SK-N-MC (cell line): ENCODE measurements at regions not wholly inside any gene's neighbourhood (a gene's known extent, or its start where the extent isn't known, plus 50 kb on each side); places are given as distances from the start of the nearest gene placed in this dataset.

Experiments
- EZH2 ChIP-seq: fragments of 200-600 bp; sonication (generic); IDR thresholded peaks from one replicate; pipeline ENCODE4 v1.6.1; 2017; ENCODE audit warnings: antibody characterized with exemption
- FOXP2 ChIP-seq: optimal IDR thresholded peaks from 2 replicates; pipeline ENCODE3; 2011; ENCODE audit warnings: mild to moderate bottlenecking, moderate library complexity; ENCODE audit not compliant: insufficient read depth; ENCODE audit errors: extremely low read length, control extremely low read depth
- POLR2AphosphoS5 ChIP-seq: IDR thresholded peaks from 2 replicates; pipeline ENCODE4 v1.6.1; 2012; ENCODE audit warnings: mild to moderate bottlenecking, low read depth, low read length, borderline replicate concordance

DNA sequence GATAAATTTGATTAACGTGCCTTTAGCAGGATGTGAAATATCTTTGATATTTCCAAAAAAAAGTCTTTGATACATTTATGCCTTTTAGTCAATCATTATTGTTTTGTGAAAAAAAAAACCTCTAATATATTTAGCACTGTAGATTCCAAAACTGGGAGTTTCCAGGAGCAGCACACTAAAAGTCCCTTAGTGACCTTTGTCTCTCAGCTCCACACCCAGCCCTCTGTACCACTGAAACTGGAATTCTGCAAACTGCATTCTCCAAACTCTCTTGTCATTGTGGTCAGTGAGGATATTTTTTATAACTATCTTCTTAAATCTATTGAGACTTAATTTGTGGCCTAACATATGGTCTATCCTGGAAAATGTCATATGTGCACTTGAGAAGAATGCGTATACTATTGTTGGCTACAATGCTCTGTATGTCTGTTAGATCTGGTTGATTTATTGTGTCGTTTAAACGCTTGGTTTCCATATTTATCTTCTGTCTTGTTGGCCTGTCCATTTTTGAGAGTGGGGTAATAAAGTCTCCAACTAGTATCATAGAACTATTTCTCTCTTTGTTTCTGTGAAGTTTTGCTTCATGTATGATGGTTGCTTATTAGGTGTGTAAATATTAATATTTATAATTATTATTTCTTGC is 73.2 kb upstream of the CNKSR3 start:
- TF ChIP-seq EZH2 (no peak), POLR2AphosphoS5 (no peak), FOXP2 (no peak)
